HCT116 (cell line): ENCODE measurements at regions not wholly inside any gene's neighbourhood (a gene's known extent, or its start where the extent isn't known, plus 50 kb on each side); places are given as distances from the start of the nearest gene placed in this dataset.

Source experiments
- ATAC-seq: fragments of 200-7000 bp; cut with Tn5 transposase; 2 replicates; pipeline ENCODE4 v1.9.1; 2020; ENCODE audit warnings: mild to moderate bottlenecking, moderate library complexity
- BruUV-seq: library from RNA; stranded (reverse); fragments of 400-500 nt; replicated peaks from 2 replicates; lab custom pipeline; 2021; lab: Mats Ljungman, UMichigan
- CTCF ChIA-PET: fragments of 300-600 bp; sonication (Branson Sonifier 250); formaldehyde crosslinking; loops from one replicate; lab custom pipeline; 2021; ENCODE audit warnings: antibody characterized with exemption; lab: Charles Lee
- POLR2A ChIA-PET: fragments of 300-600, 350-600 bp; sonication (Branson Sonifier 250); formaldehyde crosslinking; loops from one replicate; lab custom pipeline; 2021; ENCODE audit warnings: antibody characterized with exemption; lab: Charles Lee
- RAD21 ChIA-PET, 2 experiments: fragments of 300-600 bp; sonication (Branson Sonifier 250); formaldehyde crosslinking; loops; one replicate each; lab custom pipeline; 2023; ENCODE audit warnings: low total read pairs in 2 of 2; ENCODE audit not compliant: uncharacterized antibody in 2 of 2, unreplicated experiment in 2 of 2, low non-redundant PET in 1 of 2; lab: Charles Lee
- DNase-seq: peaks from one replicate; pipeline ENCODE4 v3.0.0-alpha.2; 2010; ENCODE audit warnings: low read depth, low spot score
- H2AFZ ChIP-seq: fragments of 200-600 bp; shearing (Covaris generic), sonication (generic); 2 replicates; pipeline ENCODE4 v1.6.1; 2017; ENCODE audit warnings: low read depth, mixed run types, mixed read lengths, antibody characterized with exemption, low read length; ENCODE audit not compliant: poor library complexity, severe bottlenecking
- H3K27ac ChIP-seq: 2 replicates; pipeline ENCODE4 v1.5.1; 2012; ENCODE audit warnings: low read depth, low read length
- H3K27me3 ChIP-seq: fragments of 200-600 bp; sonication (generic); 2 replicates; pipeline ENCODE4 v1.6.1; 2016; ENCODE audit warnings: mixed run types, low read length, mixed read lengths; ENCODE audit not compliant: insufficient read depth
- H3K36me3 ChIP-seq, 2 experiments: fragments of 200-500 bp in 1 of 2; fragments of 200-600 bp in 1 of 2; sonication (Bioruptor generic) in 1 of 2; sonication (generic) in 1 of 2; 2 replicates each; pipeline versions ENCODE4 v1.5.1 to v1.6.1; 2014 to 2016; ENCODE audit warnings: low read length in 2 of 2, inconsistent platforms in 1 of 2, mixed read lengths in 1 of 2, mixed run types in 1 of 2; ENCODE audit not compliant: insufficient read depth in 2 of 2, control insufficient read depth in 1 of 2
- H3K4me1 ChIP-seq, 2 experiments: fragments of 200-600 bp in 1 of 2; sonication (generic) in 1 of 2; 2 replicates each; pipeline versions ENCODE4 v1.5.1 to v1.6.1; 2012 to 2017; ENCODE audit warnings: low read length in 2 of 2, inconsistent platforms in 1 of 2, mild to moderate bottlenecking in 1 of 2, mixed read lengths in 1 of 2, mixed run types in 1 of 2, moderate library complexity in 1 of 2; ENCODE audit not compliant: insufficient read depth in 2 of 2, control insufficient read depth in 1 of 2
- H3K4me2 ChIP-seq: fragments of 200-600 bp; sonication (generic); 2 replicates; pipeline ENCODE4 v1.6.1; 2017; ENCODE audit warnings: mixed run types, low read length, mixed read lengths
- H3K4me3 ChIP-seq, 2 experiments: fragments of 200-600 bp in 1 of 2; sonication (generic) in 1 of 2; replicated peaks in 1 of 2; 2 replicates each; pipeline ENCODE4 v1.5.1; 2011 to 2016; ENCODE audit warnings: low read length in 2 of 2, control low read depth in 1 of 2, low read depth in 1 of 2, mild to moderate bottlenecking in 1 of 2, mixed read lengths in 1 of 2, mixed run types in 1 of 2
- H3K79me2 ChIP-seq: fragments of 200-600 bp; sonication (generic); 2 replicates; pipeline ENCODE4 v1.6.1; 2017; ENCODE audit warnings: mild to moderate bottlenecking, mixed run types, low read length, moderate library complexity, mixed read lengths; ENCODE audit not compliant: insufficient read depth
- H3K9ac ChIP-seq: fragments of 200-600 bp; sonication (generic); 2 replicates; pipeline ENCODE4 v1.6.1; 2016; ENCODE audit warnings: low read length, mixed read lengths
- H3K9me2 ChIP-seq: fragments of 200-600 bp; sonication (generic), shearing (Covaris generic); 2 replicates; pipeline ENCODE4 v1.6.1; 2017; ENCODE audit warnings: mixed run types, mild to moderate bottlenecking, moderate library complexity; ENCODE audit not compliant: insufficient read depth
- H3K9me3 ChIP-seq, 2 experiments: fragments of 200-500 bp in 1 of 2; fragments of 200-600 bp in 1 of 2; sonication (Bioruptor generic) in 1 of 2; sonication (generic) in 1 of 2; 2 replicates each; pipeline ENCODE4 v1.6.1; 2014 to 2017; ENCODE audit warnings: low read length in 2 of 2, mixed read lengths in 2 of 2, inconsistent platforms in 1 of 2, low read depth in 1 of 2, mild to moderate bottlenecking in 1 of 2, mixed run types in 1 of 2, moderate library complexity in 1 of 2; ENCODE audit not compliant: control insufficient read depth in 1 of 2, insufficient read depth in 1 of 2
- H4K20me1 ChIP-seq: fragments of 200-600 bp; sonication (generic), shearing (Covaris generic); 2 replicates; pipeline ENCODE4 v1.6.1; 2017; ENCODE audit warnings: mixed run types, mild to moderate bottlenecking, moderate library complexity; ENCODE audit not compliant: insufficient read depth
- ATF3 ChIP-seq: IDR thresholded peaks from 2 replicates; pipeline ENCODE4 v1.6.1; 2012
- CBX3 ChIP-seq: IDR thresholded peaks from 2 replicates; pipeline ENCODE4 v1.6.1; 2012; ENCODE audit warnings: low read depth
- CTCF ChIP-seq, 3 experiments: fragments of 200-600 bp in 1 of 3; sonication (generic) in 1 of 3; IDR thresholded peaks in 2 of 3; conservative IDR thresholded peaks in 1 of 3; 2 replicates each; pipeline ENCODE4 v1.5.1; 2012 to 2017; ENCODE audit warnings: low read depth in 2 of 3, low read length in 2 of 3, antibody characterized with exemption in 1 of 3, borderline replicate concordance in 1 of 3, control low read depth in 1 of 3, mild to moderate bottlenecking in 1 of 3, mixed read lengths in 1 of 3, mixed run types in 1 of 3, moderate library complexity in 1 of 3; ENCODE audit not compliant: insufficient read depth in 1 of 3
- ELF1 ChIP-seq: IDR thresholded peaks from 2 replicates; pipeline ENCODE4 v1.6.1; 2012; ENCODE audit warnings: low read depth, borderline replicate concordance
- EZH2 ChIP-seq: fragments of 200-600 bp; sonication (generic); IDR thresholded peaks from 2 replicates; pipeline ENCODE4 v1.6.1; 2017; ENCODE audit warnings: antibody characterized with exemption, mixed run types
- EZH2phosphoT487 ChIP-seq: fragments of 200-600 bp; IDR thresholded peaks from 2 replicates; pipeline ENCODE4 v1.6.1; 2018; ENCODE audit warnings: antibody characterized with exemption, borderline replicate concordance
- FOSL1 ChIP-seq: IDR thresholded peaks from 2 replicates; pipeline ENCODE4 v1.6.1; 2012; ENCODE audit warnings: low read depth
- JUND ChIP-seq: IDR thresholded peaks from 2 replicates; pipeline ENCODE4 v1.6.1; 2012
- POLR2A ChIP-seq: IDR thresholded peaks from 2 replicates; pipeline ENCODE4 v1.7.0; 2011; ENCODE audit warnings: borderline replicate concordance; ENCODE audit not compliant: insufficient read depth, insufficient read length; ENCODE audit errors: extremely low read depth
- POLR2AphosphoS5 ChIP-seq: IDR thresholded peaks from 2 replicates; pipeline ENCODE4 v1.6.1; 2011; ENCODE audit warnings: mild to moderate bottlenecking, low read depth, low read length, moderate library complexity
- REST ChIP-seq: IDR thresholded peaks from 2 replicates; pipeline ENCODE4 v1.6.1; 2012; ENCODE audit warnings: low read depth
- SP1 ChIP-seq: IDR thresholded peaks from 2 replicates; pipeline ENCODE4 v1.6.1; 2012; ENCODE audit warnings: low read depth
- YY1 ChIP-seq: IDR thresholded peaks from 2 replicates; pipeline ENCODE4 v1.6.1; 2011; ENCODE audit warnings: low read length, low read depth, moderate library complexity, mild to moderate bottlenecking; ENCODE audit not compliant: insufficient replicate concordance; ENCODE audit errors: extremely low read depth
- ZFX ChIP-seq: fragments of 450-650 bp; IDR thresholded peaks from 2 replicates; pipeline ENCODE4 v1.6.1; 2017
- ZNF274 ChIP-seq: fragments of 200-500 bp; sonication (Bioruptor generic); IDR thresholded peaks from 2 replicates; pipeline ENCODE4 v1.6.1; 2014; ENCODE audit warnings: mild to moderate bottlenecking, low read depth, low read length, inconsistent platforms
- intact Hi-C: fragments of 100-400 bp; cut with micrococcal nuclease; formaldehyde crosslinking; loops from 2 replicates; pipeline ENCODE4 v1.10.0; 2022

GRCh38 chr11:23151819-23152218 is 291.5 kb upstream of the CCDC179 start:
- intact Hi-C loops, result no loop called here
- peaks cover 4 to 9% of the 10 kb centered on the region in 2 experiments; a peak in 2 of 4 replicates for H3K9me3 ChIP-seq
- no peak overlapping the region for H2AFZ ChIP-seq
- TF ChIP-seq ZFX (no peak), YY1 (no peak), ATF3 (no peak), FOSL1 (no peak), EZH2phosphoT487 (no peak), ELF1 (no peak), CTCF (IDR thresholded peaks at IDR 0.05 in 2 of 3, conservative IDR thresholded peaks at IDR 0.05 in 1 of 3; ENCODE audit: borderline replicate concordance in 1 of 3, insufficient read depth in 1 of 3, low read depth in 2 of 3, low read length in 2 of 3) (no peak), JUND (no peak), EZH2 (no peak), POLR2A (no peak), POLR2AphosphoS5 (no peak), REST (no peak), SP1 (no peak), ZNF274 (no peak), CBX3 (no peak)
- CTCF ChIA-PET, result no interaction called here
- no peaks in the 10 kb centered on the region for H3K27me3 ChIP-seq
- H3K4me1 ChIP-seq, result no peaks in the 10 kb centered on the region
- no peak overlapping the region for H3K9ac ChIP-seq
- POLR2A ChIA-PET, result no interaction called here
- no peaks in the 10 kb centered on the region for H3K79me2 ChIP-seq
- ATAC-seq (no peak), DNase-seq (no peak)
- H3K4me3 ChIP-seq, result no peak overlapping the region
- no peaks in the 10 kb centered on the region for H4K20me1 ChIP-seq
- H3K27ac ChIP-seq, result no peak overlapping the region
- no TSS peak for BruUV-seq
- H3K9me2 ChIP-seq, result no peaks in the 10 kb centered on the region
- RAD21 ChIA-PET, result no interaction called here
- H3K36me3 ChIP-seq, result no peaks in the 10 kb centered on the region
- no peak overlapping the region for H3K4me2 ChIP-seq
